ENCODE measurements at regions not wholly inside any gene's neighbourhood (a gene's known extent, or its start where the extent isn't known, plus 50 kb on each side); places are given as distances from the start of the nearest gene placed in this dataset.

GRCh38 chr4:42339935-42340406 lies 57.3 kb upstream of the SHISA3 start:
- intact Hi-C loops (cut with micrococcal nuclease) (no loop called here), in situ Hi-C loops (cut with MboI; ENCODE audit: low sequenced_read_pairs) (no loop called here), dilution Hi-C loops (cut with HindIII; ENCODE audit: low sequenced_read_pairs, unreplicated experiment) (no loop called here)
- ChIA-PET POLR2A (ENCODE audit: unreplicated experiment) (interaction anchor here (0.6 kb wide), 1 partner anchor 8 kb away, joined by 3 read pairs; no protein-coding TSS in a partner anchor), CTCF (interaction anchor here (1.0 kb wide), 1 partner anchor 11 kb away, joined by 3 read pairs; no protein-coding TSS in a partner anchor)
- Histone ChIP-seq H3K27ac (ENCODE audit: insufficient read depth, low read length) (peak overlapping the region; percentile 96), H3K14ac (replicated peaks; ENCODE audit: low read depth, low read length) (0 out of 2 replicates have a peak overlapping the region, but pooled peaks have one; percentile 24), H3K4ac (ENCODE audit: low read depth, low read length) (peak overlapping the region; percentile 71), H2AK5ac (ENCODE audit: low read depth, low read length) (no peak overlapping the region), H2BK15ac (ENCODE audit: low read depth, low read length) (peak overlapping the region; percentile 22; the same call in 2 of the 3 replicates), H4K8ac (ENCODE audit: low read depth in 2 of 2, low read length in 2 of 2) (peak overlapping the region; percentile 38 to 93; a peak in 3 of 4 replicates), H2AFZ (replicated peaks; ENCODE audit: low read length, poor library complexity) (peak overlapping the region; percentile 88), H4K20me1 (ENCODE audit: insufficient read depth, low read length) (no peaks in the 10 kb centered on the region), H2BK20ac (ENCODE audit: low read depth, low read length) (peak overlapping the region; percentile 40), H3K79me1 (ENCODE audit: low read depth in 1 of 2, low read length in 2 of 2) (no peaks in the 10 kb centered on the region), H2BK5ac (ENCODE audit: low read depth, low read length, poor library complexity, severe bottlenecking) (peak overlapping the region; percentile 86), H3K18ac (ENCODE audit: low read depth, low read length) (peak overlapping the region; percentile 72), H3K56ac (ENCODE audit: extremely low read depth, insufficient read depth, low read length) (0 out of 2 replicates have a peak overlapping the region, but pooled peaks have one; percentile 57), H4K5ac (ENCODE audit: low read depth, low read length) (peak overlapping the region; percentile 95), H4K91ac (ENCODE audit: insufficient read depth, low read depth, low read length) (peak overlapping the region; percentile 49; the same call in 1 of the 2 replicates), H2AK9ac (replicated peaks; ENCODE audit: low read depth, low read length, poor library complexity) (no peak overlapping the region), H3K4me2 (ENCODE audit: low read depth, low read length) (peak overlapping the region; percentile 43), H3K9me1 (ENCODE audit: insufficient read depth, low read length) (no peaks in the 10 kb centered on the region), H3K4me3 (ENCODE audit: insufficient read depth, low read depth, low read length) (no peak overlapping the region), H3K9me3 (ENCODE audit: control insufficient read depth, insufficient read depth, low read length) (no peaks in the 10 kb centered on the region), H3K27me3 (ENCODE audit: control insufficient read depth, insufficient read depth, low read length) (no peaks in the 10 kb centered on the region), H3K36me3 (ENCODE audit: control insufficient read depth, insufficient read depth, low read length) (no peaks in the 10 kb centered on the region), H3K4me1 (ENCODE audit: control insufficient read depth, insufficient read depth, low read length) (peaks cover 7% of the 10 kb centered on the region), H2BK120ac (ENCODE audit: low read depth, low read length) (peak overlapping the region; percentile 93), H3K9ac (ENCODE audit: low read depth, low read length) (peak overlapping the region; percentile 58), H3K23ac (ENCODE audit: low read depth, low read length) (peak overlapping the region; percentile 88)
- WGBS, 2 experiments (ENCODE audit: extremely low coverage in 2 of 2, insufficient read length in 1 of 2), result 4% methylated on average over 3 of the region's 7 CpGs; no CpG with 5 or more reads in 1 of the 2 experiments
- ATAC-seq (ENCODE audit: low read depth), result peak; percentile 83
- TF ChIP-seq ELK1 (IDR thresholded peaks at IDR 0.05; ENCODE audit: borderline replicate concordance, low read depth, low read length) (no peak), BHLHE40 (IDR thresholded peaks at IDR 0.05; ENCODE audit: low read depth, low read length) (no peak), RCOR1 (IDR thresholded peaks at IDR 0.05; ENCODE audit: insufficient replicate concordance, low read length) (no peak), MAFK (IDR thresholded peaks at IDR 0.05; ENCODE audit: low read depth, low read length) (no peak), MXI1 (IDR thresholded peaks at IDR 0.05; ENCODE audit: borderline replicate concordance, low read depth, low read length) (no peak), CTCF (conservative IDR thresholded peaks at IDR 0.05; ENCODE audit: low read depth, low read length) (no peak), NFE2L2 (IDR thresholded peaks at IDR 0.05; ENCODE audit: low read depth, low read length) (no peak), RFX5 (IDR thresholded peaks at IDR 0.05; ENCODE audit: low read depth, low read length) (no peak), CEBPB (IDR thresholded peaks at IDR 0.05; ENCODE audit: low read depth, low read length) (no peak), SMC3 (IDR thresholded peaks at IDR 0.05; ENCODE audit: low read depth, low read length) (no peak), MAZ (IDR thresholded peaks at IDR 0.05; ENCODE audit: borderline replicate concordance, low read depth, low read length) (no peak), POLR2A (IDR thresholded peaks at IDR 0.05; ENCODE audit: low read depth, low read length) (no peak), FOS (IDR thresholded peaks at IDR 0.05; ENCODE audit: low read depth, low read length) (no peak), CHD1 (IDR thresholded peaks at IDR 0.05; ENCODE audit: low read depth, low read length) (no peak), USF2 (IDR thresholded peaks at IDR 0.05; ENCODE audit: low read depth, low read length) (no peak), RAD21 (IDR thresholded peaks at IDR 0.05; ENCODE audit: low read length) (no peak)
- DNase-seq, result peak; percentile 53
- no TSS peak for BruUV-seq (replicated peaks)

Data from IMR-90 (cell line).